OCI-LY1 (cell line): ENCODE measurements at regions not wholly inside any gene's neighbourhood (a gene's known extent, or its start where the extent isn't known, plus 50 kb on each side); places are given as distances from the start of the nearest gene placed in this dataset.

Experiments
- H2AFZ ChIP-seq: fragments of 200-600 bp; sonication (generic), shearing (Covaris generic); 2 replicates; pipeline ENCODE4 v1.6.0; 2014; ENCODE audit warnings: antibody characterized with exemption, mild to moderate bottlenecking, low read length
- H3F3A ChIP-seq: fragments of 200-600 bp; sonication (generic), shearing (Covaris generic); 2 replicates; pipeline ENCODE4 v1.6.0; 2014; ENCODE audit warnings: mild to moderate bottlenecking, antibody characterized with exemption, low read length, moderate library complexity; ENCODE audit not compliant: insufficient read depth
- H3K27ac ChIP-seq: fragments of 200-600 bp; sonication (generic); 2 replicates; pipeline ENCODE4 v1.5.1; 2014; ENCODE audit warnings: low read length, mixed run types, mild to moderate bottlenecking, low read depth; ENCODE audit not compliant: poor library complexity, severe bottlenecking
- H3K27me3 ChIP-seq: fragments of 200-600 bp; sonication (generic); 2 replicates; pipeline ENCODE4 v1.6.0; 2014; ENCODE audit warnings: antibody characterized with exemption, mild to moderate bottlenecking, low read length, moderate library complexity; ENCODE audit not compliant: insufficient read depth
- H3K36me3 ChIP-seq: fragments of 200-600 bp; sonication (generic); 2 replicates; pipeline ENCODE4 v1.6.1; 2014; ENCODE audit warnings: mild to moderate bottlenecking, antibody characterized with exemption, low read length, moderate library complexity, mixed read lengths; ENCODE audit not compliant: insufficient read depth
- H3K4me1 ChIP-seq: fragments of 200-600 bp; sonication (generic); 2 replicates; pipeline ENCODE4 v1.5.1; 2014; ENCODE audit warnings: mild to moderate bottlenecking, low read length, moderate library complexity; ENCODE audit not compliant: insufficient read depth, severe bottlenecking
- H3K4me2 ChIP-seq: fragments of 200-600 bp; sonication (generic), shearing (Covaris generic); 2 replicates; pipeline ENCODE4 v1.6.1; 2014; ENCODE audit warnings: low read length
- H3K4me3 ChIP-seq: fragments of 200-600 bp; sonication (generic); 2 replicates; pipeline ENCODE4 v1.5.1; 2014; ENCODE audit warnings: low read length, low read depth, mild to moderate bottlenecking, mixed read lengths; ENCODE audit not compliant: poor library complexity, severe bottlenecking
- H3K79me2 ChIP-seq: fragments of 200-600 bp; shearing (Covaris generic); 2 replicates; pipeline ENCODE4 v1.6.1; 2016; ENCODE audit warnings: mixed run types, low read length, mixed read lengths; ENCODE audit not compliant: insufficient read depth
- H3K9ac ChIP-seq: fragments of 200-600 bp; sonication (generic), shearing (Covaris generic); 2 replicates; pipeline ENCODE4 v1.6.1; 2014; ENCODE audit warnings: mild to moderate bottlenecking, low read length, mixed read lengths
- H3K9me2 ChIP-seq: fragments of 200-600 bp; sonication (generic), shearing (Covaris generic); 2 replicates; pipeline ENCODE4 v1.6.1; 2014; ENCODE audit warnings: low read depth, mild to moderate bottlenecking, low read length, mixed read lengths
- H3K9me3 ChIP-seq: fragments of 200-600 bp; shearing (Covaris generic); 2 replicates; pipeline ENCODE4 v1.6.1; 2014; ENCODE audit warnings: low read length, mixed read lengths
- H4K20me1 ChIP-seq: fragments of 200-600 bp; sonication (generic), shearing (Covaris generic); 2 replicates; pipeline ENCODE4 v1.6.0; 2016; ENCODE audit warnings: mild to moderate bottlenecking, low read length; ENCODE audit not compliant: insufficient read depth
- EZH2 ChIP-seq: fragments of 200-600 bp; sonication (generic), shearing (Covaris generic); IDR thresholded peaks from 2 replicates; pipeline ENCODE4 v1.8.0; 2017; ENCODE audit warnings: borderline replicate concordance, mixed run types, mild to moderate bottlenecking, antibody characterized with exemption, low read length, moderate library complexity, mixed read lengths
- TF ChIP-seq, protein P1 (sequence below): fragments of 200-600 bp; sonication (generic), shearing (Covaris generic); IDR thresholded peaks from 2 replicates; pipeline ENCODE4 v1.5.1; 2017; ENCODE audit warnings: mild to moderate bottlenecking, antibody characterized with exemption, low read length, moderate library complexity, mixed read lengths

DNA sequence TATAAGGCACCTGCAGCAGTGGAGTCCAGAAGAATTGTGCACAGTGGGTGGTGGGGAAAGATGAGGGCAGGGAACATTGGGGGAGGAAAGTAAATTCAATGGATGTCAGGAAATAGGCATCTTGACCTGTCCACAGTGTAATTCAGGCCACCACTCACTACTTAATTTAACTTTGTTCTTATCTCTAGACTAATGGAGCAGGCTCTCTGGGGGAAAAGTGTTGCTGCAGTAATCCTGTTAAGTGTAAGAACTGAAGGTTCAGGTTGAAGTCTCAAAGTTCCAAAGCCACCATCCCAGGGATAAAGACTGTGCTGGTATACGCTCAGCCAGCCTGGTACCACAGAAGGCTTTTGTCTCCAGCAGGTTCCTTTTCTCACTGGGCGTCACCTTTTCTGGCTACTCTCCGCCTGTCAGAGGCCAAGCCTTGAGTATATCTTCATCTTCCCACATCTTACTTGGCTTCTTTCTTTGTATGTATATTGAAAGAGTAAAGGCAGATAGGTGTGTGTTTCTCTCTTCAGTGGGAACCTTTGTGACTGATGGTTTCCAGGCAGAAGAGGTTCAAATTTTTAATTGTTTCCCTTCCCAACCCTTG, 150.9 kb upstream of the DMRT1 start:
- no peak for TF ChIP-seq EZH2
- TF ChIP-seq, protein P1, sequence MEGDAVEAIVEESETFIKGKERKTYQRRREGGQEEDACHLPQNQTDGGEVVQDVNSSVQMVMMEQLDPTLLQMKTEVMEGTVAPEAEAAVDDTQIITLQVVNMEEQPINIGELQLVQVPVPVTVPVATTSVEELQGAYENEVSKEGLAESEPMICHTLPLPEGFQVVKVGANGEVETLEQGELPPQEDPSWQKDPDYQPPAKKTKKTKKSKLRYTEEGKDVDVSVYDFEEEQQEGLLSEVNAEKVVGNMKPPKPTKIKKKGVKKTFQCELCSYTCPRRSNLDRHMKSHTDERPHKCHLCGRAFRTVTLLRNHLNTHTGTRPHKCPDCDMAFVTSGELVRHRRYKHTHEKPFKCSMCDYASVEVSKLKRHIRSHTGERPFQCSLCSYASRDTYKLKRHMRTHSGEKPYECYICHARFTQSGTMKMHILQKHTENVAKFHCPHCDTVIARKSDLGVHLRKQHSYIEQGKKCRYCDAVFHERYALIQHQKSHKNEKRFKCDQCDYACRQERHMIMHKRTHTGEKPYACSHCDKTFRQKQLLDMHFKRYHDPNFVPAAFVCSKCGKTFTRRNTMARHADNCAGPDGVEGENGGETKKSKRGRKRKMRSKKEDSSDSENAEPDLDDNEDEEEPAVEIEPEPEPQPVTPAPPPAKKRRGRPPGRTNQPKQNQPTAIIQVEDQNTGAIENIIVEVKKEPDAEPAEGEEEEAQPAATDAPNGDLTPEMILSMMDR, result no peak
- H2AFZ ChIP-seq, result no peak overlapping the region
- H3K4me1 ChIP-seq, result peaks cover 31% of the 10 kb centered on the region
- no peaks in the 10 kb centered on the region for H3K27me3 ChIP-seq
- H3K9me2 ChIP-seq, result no peaks in the 10 kb centered on the region
- no peak overlapping the region for H3K27ac ChIP-seq
- H3K9me3 ChIP-seq, result no peaks in the 10 kb centered on the region
- H3K9ac ChIP-seq, result no peak overlapping the region
- H3K36me3 ChIP-seq, result no peaks in the 10 kb centered on the region
- H3K79me2 ChIP-seq, result no peaks in the 10 kb centered on the region
- no peak overlapping the region for H3K4me3 ChIP-seq
- H4K20me1 ChIP-seq, result no peaks in the 10 kb centered on the region
- no peak overlapping the region for H3K4me2 ChIP-seq
- H3F3A ChIP-seq, result no peaks in the 10 kb centered on the region

- Histone ChIP-seq H4K20me1 (no peaks in the 10 kb centered on the region), H3K27me3 (no peaks in the 10 kb centered on the region), H2AFZ (no peak overlapping the region), H3K36me3 (no peaks in the 10 kb centered on the region), H3K9me3 (no peaks in the 10 kb centered on the region), H3F3A (no peaks in the 10 kb centered on the region), H3K9ac (no peak overlapping the region), H3K9me2 (no peaks in the 10 kb centered on the region), H3K4me2 (no peak overlapping the region), H3K4me3 (no peak overlapping the region), H3K27ac (no peak overlapping the region), H3K79me2 (no peaks in the 10 kb centered on the region), H3K4me1 (peaks cover 31% of the 10 kb centered on the region)
- TF ChIP-seq, protein P1, result no peak
- no peak for TF ChIP-seq EZH2
Observed at GRCh38 chr9:691825-692400, 149.6 kb upstream of the DMRT1 start.

- H3K9ac ChIP-seq, result 0 out of 2 replicates have a peak overlapping the region, but pooled peaks have one; percentile 1
- no peak overlapping the region for H3K4me3 ChIP-seq
- H3K36me3 ChIP-seq, result no peaks in the 10 kb centered on the region
- no peaks in the 10 kb centered on the region for H3K9me3 ChIP-seq
- H3K4me2 ChIP-seq, result peak overlapping the region; percentile 30; the same call in 1 of the 2 replicates
- no peaks in the 10 kb centered on the region for H3K79me2 ChIP-seq
- no peaks in the 10 kb centered on the region for H3K9me2 ChIP-seq
- no peak for TF ChIP-seq EZH2
- TF ChIP-seq, protein P1, result no peak
- H4K20me1 ChIP-seq, result no peaks in the 10 kb centered on the region
- H3K27me3 ChIP-seq, result no peaks in the 10 kb centered on the region
- H3K4me1 ChIP-seq, result peaks cover 31% of the 10 kb centered on the region
- H2AFZ ChIP-seq, result no peak overlapping the region
- no peaks in the 10 kb centered on the region for H3F3A ChIP-seq
- peak overlapping the region; percentile 5 for H3K27ac ChIP-seq
Observed at GRCh38 chr9:692636-693129, 148.8 kb upstream of the DMRT1 start.
